NT2/D1 (cell line): ENCODE measurements at regions not wholly inside any gene's neighbourhood (a gene's known extent, or its start where the extent isn't known, plus 50 kb on each side); places are given as distances from the start of the nearest gene placed in this dataset.

ENCODE experiments used
- SUZ12 ChIP-seq: IDR thresholded peaks from 2 replicates; pipeline ENCODE4 v1.6.1; 2011; ENCODE audit not compliant: insufficient read length, insufficient read depth; ENCODE audit errors: extremely low read depth
- YY1 ChIP-seq: IDR thresholded peaks from 2 replicates; pipeline ENCODE4 v1.6.1; 2011; ENCODE audit not compliant: insufficient read length, insufficient read depth
- ZNF274 ChIP-seq: IDR thresholded peaks from 2 replicates; pipeline ENCODE4 v1.6.1; 2011; ENCODE audit warnings: mild to moderate bottlenecking, low read depth, low read length

- no peak for TF ChIP-seq YY1
- no peak for TF ChIP-seq ZNF274
- no peak for TF ChIP-seq SUZ12
Observed at GRCh38 chr10:59068581-59069191, 107.8 kb upstream of the PHYHIPL start.
